ENCODE measurements at regions not wholly inside any gene's neighbourhood (a gene's known extent, or its start where the extent isn't known, plus 50 kb on each side); places are given as distances from the start of the nearest gene placed in this dataset.

DNA sequence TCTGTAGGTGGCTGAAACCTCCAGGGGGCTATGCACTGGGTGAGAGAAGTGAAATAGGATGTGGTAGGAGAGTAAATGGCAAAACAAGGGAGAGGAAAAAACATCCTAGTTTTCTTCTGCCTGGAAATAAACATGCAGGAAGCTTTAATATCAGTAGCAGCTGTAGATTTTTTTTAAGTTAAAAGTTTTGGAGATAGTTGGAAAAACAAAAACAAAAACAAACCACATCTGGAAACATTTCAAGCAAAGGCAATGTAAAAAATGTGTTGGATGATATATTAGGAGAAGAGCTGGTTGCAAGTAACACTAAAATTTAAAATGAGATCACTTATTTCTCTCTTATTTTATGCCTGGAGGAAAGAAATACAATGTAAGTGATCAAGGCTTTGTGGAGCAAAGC is 388.0 kb downstream of the SPRY1 start:
- TF ChIP-seq CTCF (conservative IDR thresholded peaks at IDR 0.05; ENCODE audit: low read length) (no peak), EZH2phosphoT487 (IDR thresholded peaks at IDR 0.05; ENCODE audit: borderline replicate concordance, low read depth, low read length) (no peak)

Measured in OCI-LY7 (cell line).